Mesenchymal stem cell (in vitro differentiated cells and primary cell): ENCODE measurements at regions not wholly inside any gene's neighbourhood (a gene's known extent, or its start where the extent isn't known, plus 50 kb on each side); places are given as distances from the start of the nearest gene placed in this dataset.

ENCODE experiments used
- DNase-seq: peaks from one replicate; pipeline ENCODE4 v3.0.0-alpha.2; 2013
- H2AFZ ChIP-seq: one replicate; pipeline ENCODE4 v1.6.1; 2013; ENCODE audit warnings: low read depth, mild to moderate bottlenecking, control low read depth, inconsistent platforms, low read length, moderate library complexity
- H2AK5ac ChIP-seq: 2 replicates; pipeline ENCODE4 v1.6.1; 2013; ENCODE audit warnings: low read length, moderate library complexity, mild to moderate bottlenecking, inconsistent platforms; ENCODE audit not compliant: severe bottlenecking
- H2BK120ac ChIP-seq: one replicate; pipeline ENCODE4 v1.6.1; 2013; ENCODE audit warnings: low read depth, mild to moderate bottlenecking, inconsistent platforms, low read length, moderate library complexity
- H2BK12ac ChIP-seq, 2 experiments: one replicate each; pipeline ENCODE4 v1.6.1; 2013; ENCODE audit warnings: inconsistent platforms in 2 of 2, low read length in 2 of 2, mild to moderate bottlenecking in 2 of 2, moderate library complexity in 2 of 2, control low read depth in 1 of 2
- H2BK15ac ChIP-seq: one replicate; pipeline ENCODE4 v1.6.1; 2013; ENCODE audit warnings: mild to moderate bottlenecking, low read depth, inconsistent platforms; ENCODE audit not compliant: poor library complexity, severe bottlenecking
- H2BK5ac ChIP-seq: 2 replicates; pipeline ENCODE4 v1.6.1; 2013; ENCODE audit warnings: low read depth, mild to moderate bottlenecking, low read length, control low read depth, inconsistent platforms; ENCODE audit not compliant: poor library complexity, severe bottlenecking
- H3K14ac ChIP-seq, 2 experiments: one replicate each; pipeline ENCODE4 v1.6.1; 2013; ENCODE audit warnings: inconsistent platforms in 2 of 2, low read length in 2 of 2, control low read depth in 1 of 2, mild to moderate bottlenecking in 1 of 2, moderate library complexity in 1 of 2
- H3K18ac ChIP-seq, 2 experiments: one replicate each; pipeline ENCODE4 v1.6.1; 2013; ENCODE audit warnings: inconsistent platforms in 2 of 2, low read length in 2 of 2, control low read depth in 1 of 2, low read depth in 1 of 2, mild to moderate bottlenecking in 1 of 2
- H3K23ac ChIP-seq, 2 experiments: one replicate each; pipeline ENCODE4 v1.6.1; 2013; ENCODE audit warnings: inconsistent platforms in 2 of 2, low read length in 2 of 2, mild to moderate bottlenecking in 2 of 2, moderate library complexity in 2 of 2, control low read depth in 1 of 2
- H3K27ac ChIP-seq: 2 replicates; pipeline ENCODE4 v1.5.1; 2013; ENCODE audit warnings: mild to moderate bottlenecking, moderate library complexity, low read length, control low read depth, inconsistent platforms; ENCODE audit not compliant: poor library complexity, severe bottlenecking
- H3K27me3 ChIP-seq, 2 experiments: 2 replicates each; pipeline versions ENCODE4 v1.6.1 to v1.7.0; 2013; ENCODE audit warnings: low read length in 2 of 2, mild to moderate bottlenecking in 2 of 2, moderate library complexity in 2 of 2, control low read depth in 1 of 2, inconsistent platforms in 1 of 2; ENCODE audit not compliant: control insufficient read depth in 1 of 2, insufficient read depth in 1 of 2
- H3K36me3 ChIP-seq, 2 experiments: 2 replicates each; pipeline versions ENCODE4 v1.6.1 to v1.7.0; 2013; ENCODE audit warnings: low read length in 2 of 2, control low read depth in 1 of 2, inconsistent platforms in 1 of 2, low read depth in 1 of 2, mild to moderate bottlenecking in 1 of 2; ENCODE audit not compliant: insufficient read depth in 2 of 2, control insufficient read depth in 1 of 2
- H3K4ac ChIP-seq, 2 experiments: one replicate each; pipeline ENCODE4 v1.6.1; 2013; ENCODE audit warnings: inconsistent platforms in 2 of 2, low read length in 2 of 2, mild to moderate bottlenecking in 2 of 2, moderate library complexity in 2 of 2, control low read depth in 1 of 2, low read depth in 1 of 2
- H3K4me1 ChIP-seq: 2 replicates; pipeline ENCODE4 v1.6.1; 2013; ENCODE audit warnings: low read depth, low read length, control low read depth; ENCODE audit not compliant: control insufficient read depth, insufficient read depth
- H3K4me2 ChIP-seq: 2 replicates; pipeline ENCODE4 v1.6.1; 2013; ENCODE audit warnings: low read length, mild to moderate bottlenecking, inconsistent platforms; ENCODE audit not compliant: poor library complexity, severe bottlenecking
- H3K4me3 ChIP-seq, 2 experiments: 2 replicates each; pipeline versions ENCODE4 v1.5.1 to v1.7.0; 2013; ENCODE audit warnings: low read length in 2 of 2, mild to moderate bottlenecking in 2 of 2, control low read depth in 1 of 2, low read depth in 1 of 2; ENCODE audit not compliant: insufficient read depth in 1 of 2
- H3K79me1 ChIP-seq: replicated peaks from 2 replicates; pipeline ENCODE4 v1.6.1; 2013; ENCODE audit warnings: mild to moderate bottlenecking, control low read depth, low read length, inconsistent platforms; ENCODE audit not compliant: poor library complexity, severe bottlenecking
- H3K9ac ChIP-seq: 2 replicates; pipeline ENCODE4 v1.7.0; 2013; ENCODE audit warnings: mild to moderate bottlenecking, low read length, moderate library complexity
- H3K9me3 ChIP-seq: 2 replicates; pipeline ENCODE4 v1.7.0; 2013; ENCODE audit warnings: mild to moderate bottlenecking, low read length; ENCODE audit not compliant: control insufficient read depth
- H4K8ac ChIP-seq: one replicate; pipeline ENCODE4 v1.6.1; 2013; ENCODE audit warnings: inconsistent platforms, mild to moderate bottlenecking, low read length, moderate library complexity
- H4K91ac ChIP-seq: one replicate; pipeline ENCODE4 v1.6.1; 2013; ENCODE audit warnings: mild to moderate bottlenecking, low read length, inconsistent platforms
- WGBS: methylation state at CpG from one replicate; pipeline ENCODE4 v1.1.7; 2013; ENCODE audit warnings: mixed read lengths; 5-methylcytosine and 5-hydroxymethylcytosine counted together

DNA sequence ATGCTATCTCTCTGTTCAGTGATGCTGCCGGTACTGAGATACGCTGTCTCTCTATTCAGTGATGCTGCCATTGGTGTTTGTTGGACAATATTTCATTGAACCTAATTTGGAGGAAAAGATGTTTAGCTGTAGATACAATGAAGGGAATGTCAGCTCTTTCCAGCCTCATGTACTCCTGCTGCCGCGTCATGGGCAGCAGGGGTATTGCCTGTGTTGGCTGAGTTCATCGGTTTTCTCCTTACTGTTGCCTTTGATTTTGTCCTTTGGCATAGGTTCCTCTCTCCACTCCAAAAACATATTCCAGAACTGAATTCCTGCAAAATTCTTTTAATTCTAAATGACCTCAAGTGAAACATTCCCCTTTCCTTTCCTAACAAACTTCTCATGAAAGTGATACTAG is 942.6 kb downstream of the NLGN4Y start:
- Histone ChIP-seq H3K4me1 (no peaks in the 10 kb centered on the region), H2AFZ (no peak overlapping the region), H3K27ac (no peak overlapping the region), H3K14ac (no peak overlapping the region), H2BK15ac (no peak overlapping the region), H3K9me3 (no peaks in the 10 kb centered on the region), H3K36me3 (no peaks in the 10 kb centered on the region), H3K4me3 (no peak overlapping the region), H4K8ac (no peak overlapping the region), H3K18ac (no peak overlapping the region), H3K4me2 (no peak overlapping the region), H3K79me1 (no peaks in the 10 kb centered on the region), H2BK120ac (no peak overlapping the region), H2BK5ac (no peak overlapping the region), H2AK5ac (no peak overlapping the region), H3K9ac (no peak overlapping the region), H3K27me3 (no peaks in the 10 kb centered on the region), H2BK12ac (no peak overlapping the region), H4K91ac (no peak overlapping the region), H3K4ac (no peak overlapping the region), H3K23ac (no peak overlapping the region)
- DNase-seq, result no peak
- WGBS, result 100% methylated on average over 5 of the region's 5 CpGs

DNA sequence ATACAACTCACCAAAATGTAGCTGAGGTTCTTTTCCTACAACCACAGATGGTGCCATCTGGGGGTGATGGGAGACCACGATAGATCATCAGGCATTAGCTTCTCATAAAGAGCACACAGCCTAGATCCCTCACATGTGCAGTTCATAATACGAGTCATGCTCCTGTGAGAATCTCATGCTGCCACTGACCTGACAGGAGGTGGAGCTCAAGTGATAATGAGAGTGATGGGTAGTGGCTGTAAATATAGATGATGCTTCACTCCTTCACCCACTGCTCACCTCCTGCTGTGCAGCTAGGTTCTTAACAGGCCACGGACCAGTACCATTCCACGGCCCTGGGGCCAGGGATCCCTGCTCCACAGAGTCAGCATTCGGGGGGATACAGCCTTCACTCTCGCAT is 943.8 kb downstream of the NLGN4Y start:
- Histone ChIP-seq H3K27me3 (no peaks in the 10 kb centered on the region), H4K91ac (no peak overlapping the region), H3K4me1 (no peaks in the 10 kb centered on the region), H3K18ac (no peak overlapping the region), H2BK12ac (no peak overlapping the region), H3K36me3 (no peaks in the 10 kb centered on the region), H3K4ac (no peak overlapping the region), H2BK15ac (no peak overlapping the region), H2BK5ac (no peak overlapping the region), H3K4me3 (no peak overlapping the region), H3K27ac (no peak overlapping the region), H2AK5ac (no peak overlapping the region), H3K79me1 (no peaks in the 10 kb centered on the region), H3K14ac (no peak overlapping the region), H3K9ac (no peak overlapping the region), H3K9me3 (no peaks in the 10 kb centered on the region), H3K23ac (no peak overlapping the region), H2AFZ (no peak overlapping the region), H2BK120ac (no peak overlapping the region), H3K4me2 (no peak overlapping the region), H4K8ac (no peak overlapping the region)
- WGBS, result 96% methylated on average over 4 of the region's 6 CpGs
- no peak for DNase-seq

DNA sequence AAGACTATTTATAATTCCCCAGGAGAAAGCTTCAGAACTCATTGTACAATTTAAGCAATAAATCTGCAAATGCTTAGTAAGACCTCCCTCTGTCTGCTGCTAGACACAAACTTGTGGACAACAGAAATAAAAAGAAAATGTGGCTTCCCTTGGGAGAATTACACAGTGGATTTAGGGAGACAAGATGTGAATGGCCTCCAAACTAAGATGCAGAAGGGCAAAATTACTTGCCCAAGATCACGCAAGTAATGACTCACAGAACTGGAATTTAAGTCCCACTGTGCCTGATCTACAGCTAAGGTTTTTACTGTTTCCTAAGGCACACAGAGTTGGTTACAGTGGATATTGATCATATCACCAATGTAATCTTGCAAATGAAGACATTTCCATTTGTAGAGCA is 947.0 kb downstream of the NLGN4Y start:
- WGBS, result no CpG with 5 or more reads among the region's 1 CpG
- Histone ChIP-seq H3K4me3 (no peak overlapping the region), H3K9me3 (no peaks in the 10 kb centered on the region), H3K23ac (no peak overlapping the region), H3K9ac (no peak overlapping the region), H3K27me3 (no peaks in the 10 kb centered on the region), H3K27ac (no peak overlapping the region), H2BK120ac (no peak overlapping the region), H2AK5ac (no peak overlapping the region), H2AFZ (no peak overlapping the region), H2BK15ac (no peak overlapping the region), H4K91ac (no peak overlapping the region), H4K8ac (no peak overlapping the region), H2BK5ac (no peak overlapping the region), H3K4ac (no peak overlapping the region), H2BK12ac (no peak overlapping the region), H3K36me3 (no peaks in the 10 kb centered on the region), H3K14ac (no peak overlapping the region), H3K18ac (no peak overlapping the region), H3K79me1 (no peaks in the 10 kb centered on the region), H3K4me1 (no peaks in the 10 kb centered on the region), H3K4me2 (no peak overlapping the region)
- DNase-seq, result peak; percentile 14

DNA sequence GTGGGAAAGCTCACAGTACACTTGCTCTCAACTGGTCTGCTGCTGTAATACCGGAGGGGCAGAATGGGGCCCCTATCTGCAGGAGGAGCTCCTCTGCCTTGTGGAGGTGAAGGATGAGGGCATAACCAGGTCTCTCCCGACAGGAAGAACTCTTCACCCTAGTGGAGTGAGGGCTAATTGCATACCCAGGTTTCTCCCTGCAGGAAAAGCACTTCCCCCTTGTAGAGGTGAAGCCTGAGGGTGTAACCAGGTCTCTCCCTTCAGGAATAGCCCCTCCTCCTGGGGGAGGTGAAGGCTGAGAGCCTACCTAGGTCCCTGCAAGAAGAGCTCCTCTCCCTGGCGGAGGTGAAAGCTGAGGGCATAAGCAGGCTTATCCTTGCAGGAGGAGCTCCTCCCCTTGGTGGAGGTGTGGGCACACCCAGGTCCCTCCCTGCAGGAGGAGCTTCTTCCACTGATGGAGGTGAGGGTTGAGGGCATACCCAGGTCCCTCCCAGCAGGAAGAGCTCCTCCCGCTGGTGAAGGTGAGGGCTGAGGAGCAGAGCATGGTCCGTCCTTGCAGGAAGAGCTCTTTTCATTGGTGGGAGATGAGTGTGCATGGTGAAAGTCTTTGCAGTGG is 954.1 kb downstream of the NLGN4Y start:
- DNase-seq, result no peak
- H2AFZ ChIP-seq, result no peak overlapping the region
- no peaks in the 10 kb centered on the region for H3K9me3 ChIP-seq
- H2BK15ac ChIP-seq, result no peak overlapping the region
- H3K9ac ChIP-seq, result no peak overlapping the region
- H2AK5ac ChIP-seq, result no peak overlapping the region
- no peaks in the 10 kb centered on the region for H3K79me1 ChIP-seq
- no peaks in the 10 kb centered on the region for H3K4me1 ChIP-seq
- 94% methylated on average over 3 of the region's 5 CpGs for WGBS
- H3K27ac ChIP-seq, result no peak overlapping the region
- H3K23ac ChIP-seq, result no peak overlapping the region
- H3K36me3 ChIP-seq, result no peaks in the 10 kb centered on the region
- no peak overlapping the region for H3K14ac ChIP-seq
- H2BK5ac ChIP-seq, result no peak overlapping the region
- no peak overlapping the region for H2BK12ac ChIP-seq
- no peak overlapping the region for H3K18ac ChIP-seq
- H4K91ac ChIP-seq, result no peak overlapping the region
- H4K8ac ChIP-seq, result no peak overlapping the region
- no peak overlapping the region for H3K4me2 ChIP-seq
- H3K4me3 ChIP-seq, result no peak overlapping the region
- no peaks in the 10 kb centered on the region for H3K27me3 ChIP-seq
- no peak overlapping the region for H2BK120ac ChIP-seq
- H3K4ac ChIP-seq, result no peak overlapping the region
